HCT116 (cell line): ENCODE measurements at regions not wholly inside any gene's neighbourhood (a gene's known extent, or its start where the extent isn't known, plus 50 kb on each side); places are given as distances from the start of the nearest gene placed in this dataset.

Experiments
- ATAC-seq: fragments of 200-7000 bp; cut with Tn5 transposase; 2 replicates; pipeline ENCODE4 v1.9.1; 2020; ENCODE audit warnings: mild to moderate bottlenecking, moderate library complexity
- BruUV-seq: library from RNA; stranded (reverse); fragments of 400-500 nt; replicated peaks from 2 replicates; lab custom pipeline; 2021; lab: Mats Ljungman, UMichigan
- CTCF ChIA-PET: fragments of 300-600 bp; sonication (Branson Sonifier 250); formaldehyde crosslinking; loops from one replicate; lab custom pipeline; 2021; ENCODE audit warnings: antibody characterized with exemption; lab: Charles Lee
- POLR2A ChIA-PET: fragments of 300-600, 350-600 bp; sonication (Branson Sonifier 250); formaldehyde crosslinking; loops from one replicate; lab custom pipeline; 2021; ENCODE audit warnings: antibody characterized with exemption; lab: Charles Lee
- RAD21 ChIA-PET, 2 experiments: fragments of 300-600 bp; sonication (Branson Sonifier 250); formaldehyde crosslinking; loops; one replicate each; lab custom pipeline; 2023; ENCODE audit warnings: low total read pairs in 2 of 2; ENCODE audit not compliant: uncharacterized antibody in 2 of 2, unreplicated experiment in 2 of 2, low non-redundant PET in 1 of 2; lab: Charles Lee
- DNase-seq: peaks from one replicate; pipeline ENCODE4 v3.0.0-alpha.2; 2010; ENCODE audit warnings: low read depth, low spot score
- H2AFZ ChIP-seq: fragments of 200-600 bp; shearing (Covaris generic), sonication (generic); 2 replicates; pipeline ENCODE4 v1.6.1; 2017; ENCODE audit warnings: low read depth, mixed run types, mixed read lengths, antibody characterized with exemption, low read length; ENCODE audit not compliant: poor library complexity, severe bottlenecking
- H3K27ac ChIP-seq: 2 replicates; pipeline ENCODE4 v1.5.1; 2012; ENCODE audit warnings: low read depth, low read length
- H3K27me3 ChIP-seq: fragments of 200-600 bp; sonication (generic); 2 replicates; pipeline ENCODE4 v1.6.1; 2016; ENCODE audit warnings: mixed run types, low read length, mixed read lengths; ENCODE audit not compliant: insufficient read depth
- H3K36me3 ChIP-seq, 2 experiments: fragments of 200-500 bp in 1 of 2; fragments of 200-600 bp in 1 of 2; sonication (Bioruptor generic) in 1 of 2; sonication (generic) in 1 of 2; 2 replicates each; pipeline versions ENCODE4 v1.5.1 to v1.6.1; 2014 to 2016; ENCODE audit warnings: low read length in 2 of 2, inconsistent platforms in 1 of 2, mixed read lengths in 1 of 2, mixed run types in 1 of 2; ENCODE audit not compliant: insufficient read depth in 2 of 2, control insufficient read depth in 1 of 2
- H3K4me1 ChIP-seq, 2 experiments: fragments of 200-600 bp in 1 of 2; sonication (generic) in 1 of 2; 2 replicates each; pipeline versions ENCODE4 v1.5.1 to v1.6.1; 2012 to 2017; ENCODE audit warnings: low read length in 2 of 2, inconsistent platforms in 1 of 2, mild to moderate bottlenecking in 1 of 2, mixed read lengths in 1 of 2, mixed run types in 1 of 2, moderate library complexity in 1 of 2; ENCODE audit not compliant: insufficient read depth in 2 of 2, control insufficient read depth in 1 of 2
- H3K4me2 ChIP-seq: fragments of 200-600 bp; sonication (generic); 2 replicates; pipeline ENCODE4 v1.6.1; 2017; ENCODE audit warnings: mixed run types, low read length, mixed read lengths
- H3K4me3 ChIP-seq, 2 experiments: fragments of 200-600 bp in 1 of 2; sonication (generic) in 1 of 2; replicated peaks in 1 of 2; 2 replicates each; pipeline ENCODE4 v1.5.1; 2011 to 2016; ENCODE audit warnings: low read length in 2 of 2, control low read depth in 1 of 2, low read depth in 1 of 2, mild to moderate bottlenecking in 1 of 2, mixed read lengths in 1 of 2, mixed run types in 1 of 2
- H3K79me2 ChIP-seq: fragments of 200-600 bp; sonication (generic); 2 replicates; pipeline ENCODE4 v1.6.1; 2017; ENCODE audit warnings: mild to moderate bottlenecking, mixed run types, low read length, moderate library complexity, mixed read lengths; ENCODE audit not compliant: insufficient read depth
- H3K9ac ChIP-seq: fragments of 200-600 bp; sonication (generic); 2 replicates; pipeline ENCODE4 v1.6.1; 2016; ENCODE audit warnings: low read length, mixed read lengths
- H3K9me2 ChIP-seq: fragments of 200-600 bp; sonication (generic), shearing (Covaris generic); 2 replicates; pipeline ENCODE4 v1.6.1; 2017; ENCODE audit warnings: mixed run types, mild to moderate bottlenecking, moderate library complexity; ENCODE audit not compliant: insufficient read depth
- H3K9me3 ChIP-seq, 2 experiments: fragments of 200-500 bp in 1 of 2; fragments of 200-600 bp in 1 of 2; sonication (Bioruptor generic) in 1 of 2; sonication (generic) in 1 of 2; 2 replicates each; pipeline ENCODE4 v1.6.1; 2014 to 2017; ENCODE audit warnings: low read length in 2 of 2, mixed read lengths in 2 of 2, inconsistent platforms in 1 of 2, low read depth in 1 of 2, mild to moderate bottlenecking in 1 of 2, mixed run types in 1 of 2, moderate library complexity in 1 of 2; ENCODE audit not compliant: control insufficient read depth in 1 of 2, insufficient read depth in 1 of 2
- H4K20me1 ChIP-seq: fragments of 200-600 bp; sonication (generic), shearing (Covaris generic); 2 replicates; pipeline ENCODE4 v1.6.1; 2017; ENCODE audit warnings: mixed run types, mild to moderate bottlenecking, moderate library complexity; ENCODE audit not compliant: insufficient read depth
- CBX3 ChIP-seq: IDR thresholded peaks from 2 replicates; pipeline ENCODE4 v1.6.1; 2012; ENCODE audit warnings: low read depth
- CEBPB ChIP-seq: IDR thresholded peaks from 2 replicates; pipeline ENCODE4 v1.6.1; 2012; ENCODE audit warnings: low read depth
- ELF1 ChIP-seq: IDR thresholded peaks from 2 replicates; pipeline ENCODE4 v1.6.1; 2012; ENCODE audit warnings: low read depth, borderline replicate concordance
- EZH2 ChIP-seq: fragments of 200-600 bp; sonication (generic); IDR thresholded peaks from 2 replicates; pipeline ENCODE4 v1.6.1; 2017; ENCODE audit warnings: antibody characterized with exemption, mixed run types
- EZH2phosphoT487 ChIP-seq: fragments of 200-600 bp; IDR thresholded peaks from 2 replicates; pipeline ENCODE4 v1.6.1; 2018; ENCODE audit warnings: antibody characterized with exemption, borderline replicate concordance
- JUND ChIP-seq: IDR thresholded peaks from 2 replicates; pipeline ENCODE4 v1.6.1; 2012
- POLR2A ChIP-seq: IDR thresholded peaks from 2 replicates; pipeline ENCODE4 v1.7.0; 2011; ENCODE audit warnings: borderline replicate concordance; ENCODE audit not compliant: insufficient read depth, insufficient read length; ENCODE audit errors: extremely low read depth
- RAD21 ChIP-seq: IDR thresholded peaks from 2 replicates; pipeline ENCODE4 v1.6.1; 2012; ENCODE audit warnings: low read depth, mild to moderate bottlenecking
- SRF ChIP-seq: IDR thresholded peaks from 2 replicates; pipeline ENCODE4 v1.6.1; 2012; ENCODE audit warnings: low read depth
- ZFX ChIP-seq: fragments of 450-650 bp; IDR thresholded peaks from 2 replicates; pipeline ENCODE4 v1.6.1; 2017
- ZNF274 ChIP-seq: fragments of 200-500 bp; sonication (Bioruptor generic); IDR thresholded peaks from 2 replicates; pipeline ENCODE4 v1.6.1; 2014; ENCODE audit warnings: mild to moderate bottlenecking, low read depth, low read length, inconsistent platforms
- intact Hi-C: fragments of 100-400 bp; cut with micrococcal nuclease; formaldehyde crosslinking; loops from 2 replicates; pipeline ENCODE4 v1.10.0; 2022
- TF ChIP-seq, protein P1 (sequence below), 3 experiments: fragments of 200-600 bp in 1 of 3; sonication (generic) in 1 of 3; IDR thresholded peaks in 2 of 3; conservative IDR thresholded peaks in 1 of 3; 2 replicates each; pipeline ENCODE4 v1.5.1; 2012 to 2017; ENCODE audit warnings: low read depth in 2 of 3, low read length in 2 of 3, antibody characterized with exemption in 1 of 3, borderline replicate concordance in 1 of 3, control low read depth in 1 of 3, mild to moderate bottlenecking in 1 of 3, mixed read lengths in 1 of 3, mixed run types in 1 of 3, moderate library complexity in 1 of 3; ENCODE audit not compliant: insufficient read depth in 1 of 3
- TF ChIP-seq, protein P2 (sequence below): IDR thresholded peaks from 2 replicates; pipeline ENCODE4 v1.6.1; 2012; ENCODE audit warnings: low read depth
- TF ChIP-seq, protein P3 (sequence below): IDR thresholded peaks from 2 replicates; pipeline ENCODE4 v1.6.1; 2012
- TF ChIP-seq, protein P4 (sequence below): IDR thresholded peaks from 2 replicates; pipeline ENCODE4 v1.6.1; 2011; ENCODE audit warnings: mild to moderate bottlenecking, low read length, moderate library complexity; ENCODE audit not compliant: insufficient replicate concordance; ENCODE audit errors: extremely low read depth

- H3K27ac ChIP-seq, result no peak overlapping the region
- H3K36me3 ChIP-seq, result no peaks in the 10 kb centered on the region
- ChIA-PET RAD21 (no interaction called here), POLR2A (no interaction called here)
- no TSS peak for BruUV-seq
- no peaks in the 10 kb centered on the region for H3K4me1 ChIP-seq
- H4K20me1 ChIP-seq, result no peaks in the 10 kb centered on the region
- H2AFZ ChIP-seq, result no peak overlapping the region
- intact Hi-C loops, result no loop called here
- H3K79me2 ChIP-seq, result no peaks in the 10 kb centered on the region
- H3K4me3 ChIP-seq, result no peak overlapping the region
- H3K9me2 ChIP-seq, result no peaks in the 10 kb centered on the region
- TF ChIP-seq ZNF274 (no peak), EZH2 (no peak), CBX3 (no peak), CEBPB (no peak), ZFX (no peak), EZH2phosphoT487 (no peak)
- TF ChIP-seq, protein P1, sequence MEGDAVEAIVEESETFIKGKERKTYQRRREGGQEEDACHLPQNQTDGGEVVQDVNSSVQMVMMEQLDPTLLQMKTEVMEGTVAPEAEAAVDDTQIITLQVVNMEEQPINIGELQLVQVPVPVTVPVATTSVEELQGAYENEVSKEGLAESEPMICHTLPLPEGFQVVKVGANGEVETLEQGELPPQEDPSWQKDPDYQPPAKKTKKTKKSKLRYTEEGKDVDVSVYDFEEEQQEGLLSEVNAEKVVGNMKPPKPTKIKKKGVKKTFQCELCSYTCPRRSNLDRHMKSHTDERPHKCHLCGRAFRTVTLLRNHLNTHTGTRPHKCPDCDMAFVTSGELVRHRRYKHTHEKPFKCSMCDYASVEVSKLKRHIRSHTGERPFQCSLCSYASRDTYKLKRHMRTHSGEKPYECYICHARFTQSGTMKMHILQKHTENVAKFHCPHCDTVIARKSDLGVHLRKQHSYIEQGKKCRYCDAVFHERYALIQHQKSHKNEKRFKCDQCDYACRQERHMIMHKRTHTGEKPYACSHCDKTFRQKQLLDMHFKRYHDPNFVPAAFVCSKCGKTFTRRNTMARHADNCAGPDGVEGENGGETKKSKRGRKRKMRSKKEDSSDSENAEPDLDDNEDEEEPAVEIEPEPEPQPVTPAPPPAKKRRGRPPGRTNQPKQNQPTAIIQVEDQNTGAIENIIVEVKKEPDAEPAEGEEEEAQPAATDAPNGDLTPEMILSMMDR (IDR thresholded peaks at IDR 0.05 in 2 of 3, conservative IDR thresholded peaks at IDR 0.05 in 1 of 3; ENCODE audit: borderline replicate concordance in 1 of 3, insufficient read depth in 1 of 3, low read depth in 2 of 3, low read length in 2 of 3), result no peak
- TF ChIP-seq, all 23 proteins: peak for 0
- no peak overlapping the region for H3K9ac ChIP-seq
- no peaks in the 10 kb centered on the region for H3K9me3 ChIP-seq
- CTCF ChIA-PET, result no interaction called here
- no peak overlapping the region for H3K4me2 ChIP-seq
- ATAC-seq (no peak), DNase-seq (no peak)
- H3K27me3 ChIP-seq, result no peaks in the 10 kb centered on the region
Observed at GRCh38 chr3:18734309-18734708, 309.2 kb upstream of the SATB1 start.

DNA sequence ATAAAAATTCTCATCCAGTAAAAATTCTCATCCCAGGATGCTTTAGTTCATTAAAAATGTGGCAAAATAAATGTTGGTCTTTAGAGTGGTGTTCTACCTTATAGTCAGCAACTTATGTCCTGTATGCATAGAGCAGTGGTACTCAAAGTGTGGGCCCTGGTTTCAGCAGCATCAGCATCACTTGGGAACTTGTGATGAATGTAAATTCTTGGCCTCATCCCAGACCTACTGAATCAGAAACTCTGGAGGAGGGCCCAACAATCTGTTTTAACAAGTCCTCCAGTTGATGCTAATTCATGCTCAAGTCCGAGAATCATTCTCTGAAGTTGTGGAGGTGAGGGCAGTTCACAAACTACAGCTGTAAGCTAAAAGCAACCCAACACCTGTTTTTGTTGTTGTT lies 307.3 kb upstream of the SATB1 start:
- ATAC-seq (no peak), DNase-seq (no peak)
- Histone ChIP-seq H3K36me3 (no peaks in the 10 kb centered on the region), H3K27me3 (no peaks in the 10 kb centered on the region), H3K9me3 (no peaks in the 10 kb centered on the region), H3K9ac (no peak overlapping the region), H3K4me1 (no peaks in the 10 kb centered on the region), H3K4me2 (no peak overlapping the region), H3K9me2 (no peaks in the 10 kb centered on the region), H3K27ac (no peak overlapping the region), H3K4me3 (no peak overlapping the region), H4K20me1 (no peaks in the 10 kb centered on the region), H2AFZ (no peak overlapping the region), H3K79me2 (no peaks in the 10 kb centered on the region)
- ChIA-PET POLR2A (no interaction called here), RAD21 (no interaction called here), CTCF (no interaction called here)
- intact Hi-C loops, result no loop called here
- BruUV-seq, result no TSS peak
- TF ChIP-seq EZH2phosphoT487 (no peak), POLR2A (no peak), SRF (no peak), JUND (no peak), RAD21 (no peak), ELF1 (no peak)
- TF ChIP-seq, protein P2, sequence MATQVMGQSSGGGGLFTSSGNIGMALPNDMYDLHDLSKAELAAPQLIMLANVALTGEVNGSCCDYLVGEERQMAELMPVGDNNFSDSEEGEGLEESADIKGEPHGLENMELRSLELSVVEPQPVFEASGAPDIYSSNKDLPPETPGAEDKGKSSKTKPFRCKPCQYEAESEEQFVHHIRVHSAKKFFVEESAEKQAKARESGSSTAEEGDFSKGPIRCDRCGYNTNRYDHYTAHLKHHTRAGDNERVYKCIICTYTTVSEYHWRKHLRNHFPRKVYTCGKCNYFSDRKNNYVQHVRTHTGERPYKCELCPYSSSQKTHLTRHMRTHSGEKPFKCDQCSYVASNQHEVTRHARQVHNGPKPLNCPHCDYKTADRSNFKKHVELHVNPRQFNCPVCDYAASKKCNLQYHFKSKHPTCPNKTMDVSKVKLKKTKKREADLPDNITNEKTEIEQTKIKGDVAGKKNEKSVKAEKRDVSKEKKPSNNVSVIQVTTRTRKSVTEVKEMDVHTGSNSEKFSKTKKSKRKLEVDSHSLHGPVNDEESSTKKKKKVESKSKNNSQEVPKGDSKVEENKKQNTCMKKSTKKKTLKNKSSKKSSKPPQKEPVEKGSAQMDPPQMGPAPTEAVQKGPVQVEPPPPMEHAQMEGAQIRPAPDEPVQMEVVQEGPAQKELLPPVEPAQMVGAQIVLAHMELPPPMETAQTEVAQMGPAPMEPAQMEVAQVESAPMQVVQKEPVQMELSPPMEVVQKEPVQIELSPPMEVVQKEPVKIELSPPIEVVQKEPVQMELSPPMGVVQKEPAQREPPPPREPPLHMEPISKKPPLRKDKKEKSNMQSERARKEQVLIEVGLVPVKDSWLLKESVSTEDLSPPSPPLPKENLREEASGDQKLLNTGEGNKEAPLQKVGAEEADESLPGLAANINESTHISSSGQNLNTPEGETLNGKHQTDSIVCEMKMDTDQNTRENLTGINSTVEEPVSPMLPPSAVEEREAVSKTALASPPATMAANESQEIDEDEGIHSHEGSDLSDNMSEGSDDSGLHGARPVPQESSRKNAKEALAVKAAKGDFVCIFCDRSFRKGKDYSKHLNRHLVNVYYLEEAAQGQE, result no peak
- TF ChIP-seq, protein P3, sequence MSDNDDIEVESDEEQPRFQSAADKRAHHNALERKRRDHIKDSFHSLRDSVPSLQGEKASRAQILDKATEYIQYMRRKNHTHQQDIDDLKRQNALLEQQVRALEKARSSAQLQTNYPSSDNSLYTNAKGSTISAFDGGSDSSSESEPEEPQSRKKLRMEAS, result no peak
- TF ChIP-seq, protein P4, sequence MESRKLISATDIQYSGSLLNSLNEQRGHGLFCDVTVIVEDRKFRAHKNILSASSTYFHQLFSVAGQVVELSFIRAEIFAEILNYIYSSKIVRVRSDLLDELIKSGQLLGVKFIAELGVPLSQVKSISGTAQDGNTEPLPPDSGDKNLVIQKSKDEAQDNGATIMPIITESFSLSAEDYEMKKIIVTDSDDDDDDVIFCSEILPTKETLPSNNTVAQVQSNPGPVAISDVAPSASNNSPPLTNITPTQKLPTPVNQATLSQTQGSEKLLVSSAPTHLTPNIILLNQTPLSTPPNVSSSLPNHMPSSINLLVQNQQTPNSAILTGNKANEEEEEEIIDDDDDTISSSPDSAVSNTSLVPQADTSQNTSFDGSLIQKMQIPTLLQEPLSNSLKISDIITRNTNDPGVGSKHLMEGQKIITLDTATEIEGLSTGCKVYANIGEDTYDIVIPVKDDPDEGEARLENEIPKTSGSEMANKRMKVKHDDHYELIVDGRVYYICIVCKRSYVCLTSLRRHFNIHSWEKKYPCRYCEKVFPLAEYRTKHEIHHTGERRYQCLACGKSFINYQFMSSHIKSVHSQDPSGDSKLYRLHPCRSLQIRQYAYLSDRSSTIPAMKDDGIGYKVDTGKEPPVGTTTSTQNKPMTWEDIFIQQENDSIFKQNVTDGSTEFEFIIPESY, result no peak
